Stromal cell of bone marrow (primary cell): ENCODE measurements at regions not wholly inside any gene's neighbourhood (a gene's known extent, or its start where the extent isn't known, plus 50 kb on each side); places are given as distances from the start of the nearest gene placed in this dataset.
"Not testable (repeated sequence)": the region's sequence is repeated elsewhere in the genome, so short reads cannot be mapped to it uniquely, and the experiment has no call there.

Experiments used
- DNase-seq: peaks from one replicate; pipeline ENCODE4 v3.0.0-alpha.2; 2012; ENCODE audit warnings: low read depth

- DNase-seq = no peak
Observed at GRCh38 chr7:118938845-118939244, 714.3 kb downstream of the ANKRD7 start.

DNA sequence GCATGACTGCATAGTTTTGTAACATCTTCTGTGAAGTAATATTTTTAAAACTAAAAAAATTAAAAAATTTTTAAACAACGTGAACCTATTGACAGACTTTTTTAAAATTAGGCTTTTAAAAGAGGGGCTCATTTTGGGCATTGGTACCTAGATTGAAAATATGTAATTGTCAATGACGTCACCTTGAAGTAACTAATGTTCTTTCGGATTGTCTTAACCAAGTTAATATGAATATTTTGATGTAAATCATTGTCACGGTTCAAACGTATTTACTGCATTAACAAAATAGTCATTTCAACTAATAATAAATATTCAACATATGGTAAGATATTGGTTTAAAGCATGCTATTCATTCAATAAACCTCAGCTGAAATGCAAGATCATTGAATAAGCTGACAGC lies 719.8 kb downstream of the ANKRD7 start:
- no peak for DNase-seq

DNA sequence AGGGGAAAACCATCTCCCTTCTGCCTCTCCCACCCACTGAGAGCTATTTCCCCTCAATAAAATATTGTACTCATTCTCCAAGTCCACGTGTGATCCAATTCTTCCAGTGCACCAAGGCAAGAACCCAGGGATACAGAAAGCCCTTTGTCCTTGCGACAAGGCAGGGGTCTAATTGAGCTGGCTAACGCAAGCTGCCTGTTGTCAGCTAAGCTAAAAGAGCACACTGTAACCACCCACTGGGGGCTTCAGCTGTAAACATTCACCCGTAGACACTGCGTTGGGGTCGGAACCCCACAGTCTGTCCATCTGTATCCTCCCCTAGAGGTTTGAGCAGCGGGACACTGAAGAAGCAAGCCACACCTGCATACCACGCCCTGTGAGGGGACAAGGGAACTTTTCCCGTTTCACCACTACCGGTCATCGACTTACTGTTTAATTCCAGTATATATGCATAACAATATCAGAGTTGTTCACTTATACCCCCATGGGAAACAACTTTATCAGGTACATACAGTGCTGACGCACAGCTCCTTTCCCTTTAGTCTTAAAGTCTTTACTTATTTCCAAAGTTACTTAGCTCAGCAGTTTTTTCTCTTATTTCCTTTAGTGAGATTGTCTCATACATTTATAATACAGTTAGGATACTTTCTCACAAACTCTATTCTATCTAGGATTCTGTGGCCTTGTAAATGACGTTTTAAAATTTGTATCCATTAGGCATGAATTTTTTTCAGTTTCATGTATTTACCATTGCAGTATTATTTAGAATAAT lies 721.6 kb downstream of the ANKRD7 start:
- DNase-seq = no peak

- DNase-seq = no peak
Observed at GRCh38 chr7:118948508-118948907, 724.0 kb downstream of the ANKRD7 start.

DNA sequence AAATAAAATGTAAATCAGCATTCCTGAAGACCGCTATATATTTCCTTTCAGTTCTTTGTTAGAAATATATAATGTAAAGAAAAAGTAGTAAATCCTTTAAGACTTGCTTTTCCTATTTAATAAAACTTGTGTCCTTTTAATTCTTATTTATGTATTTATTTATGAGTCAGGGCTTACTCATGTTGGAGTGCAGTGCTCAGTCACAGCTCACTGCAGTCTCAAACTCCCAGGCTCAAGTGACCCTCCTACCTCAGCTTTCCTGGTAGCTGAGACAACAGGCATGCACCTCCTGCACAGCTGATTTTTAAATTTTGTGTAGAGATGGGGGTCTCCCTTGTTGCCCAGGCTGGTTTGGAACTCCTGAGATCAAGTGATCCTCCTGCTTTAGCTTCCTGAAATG lies 724.5 kb downstream of the ANKRD7 start:
- no peak for DNase-seq

DNA sequence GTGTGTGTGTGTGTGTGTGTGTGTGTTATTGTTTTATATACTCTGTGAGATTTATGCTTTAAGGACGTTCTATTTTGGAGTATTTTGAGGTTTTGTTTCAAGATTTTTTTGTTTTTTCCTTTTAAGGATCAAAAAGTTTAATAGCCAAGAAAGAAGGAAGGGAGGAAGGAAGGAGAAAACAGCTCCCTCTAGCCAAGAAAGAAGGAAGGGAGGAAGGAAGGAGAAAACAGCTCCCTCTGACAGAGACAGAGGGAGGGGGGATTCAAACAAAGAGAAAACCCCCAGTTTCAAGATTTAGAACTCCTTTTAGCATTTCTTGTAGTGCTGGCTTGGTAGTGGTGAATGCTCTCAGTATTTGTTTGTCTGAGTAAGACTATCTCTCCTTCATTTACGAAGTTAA lies 731.8 kb downstream of the ANKRD7 start:
- not testable (repeated sequence) for DNase-seq

- DNase-seq = no peak
Observed at GRCh38 chr7:118969370-118969769, 744.9 kb downstream of the ANKRD7 start.

GRCh38 chr7:118971706-118972105 lies 747.2 kb downstream of the ANKRD7 start:
- DNase-seq = no peak

- DNase-seq = no peak
Observed at GRCh38 chr7:118974836-118975235, 750.3 kb downstream of the ANKRD7 start.

GRCh38 chr7:118995350-118995749 lies 770.8 kb downstream of the ANKRD7 start:
- DNase-seq = no peak

- DNase-seq = no peak
Observed at GRCh38 chr7:119007236-119007635, 782.7 kb downstream of the ANKRD7 start.

DNA sequence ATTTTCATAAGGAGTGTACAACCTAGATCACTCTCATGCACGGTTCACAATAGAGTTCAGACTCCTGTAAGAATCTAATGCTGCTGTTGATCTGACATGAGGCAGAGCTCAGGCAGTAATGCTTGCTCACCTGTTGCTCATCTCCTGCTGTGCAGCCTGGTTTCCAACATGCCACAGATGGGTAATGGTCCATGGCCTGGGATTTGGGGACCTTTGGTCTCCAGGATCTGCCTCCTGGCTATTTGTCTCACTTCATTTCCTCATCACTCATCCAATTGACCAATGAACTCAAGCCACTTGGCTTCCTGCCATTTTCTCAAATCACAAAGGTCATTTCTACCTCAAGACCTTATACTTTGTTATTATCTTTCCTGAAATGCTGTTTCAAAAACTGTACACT lies 786.1 kb downstream of the ANKRD7 start:
- no peak for DNase-seq

DNA sequence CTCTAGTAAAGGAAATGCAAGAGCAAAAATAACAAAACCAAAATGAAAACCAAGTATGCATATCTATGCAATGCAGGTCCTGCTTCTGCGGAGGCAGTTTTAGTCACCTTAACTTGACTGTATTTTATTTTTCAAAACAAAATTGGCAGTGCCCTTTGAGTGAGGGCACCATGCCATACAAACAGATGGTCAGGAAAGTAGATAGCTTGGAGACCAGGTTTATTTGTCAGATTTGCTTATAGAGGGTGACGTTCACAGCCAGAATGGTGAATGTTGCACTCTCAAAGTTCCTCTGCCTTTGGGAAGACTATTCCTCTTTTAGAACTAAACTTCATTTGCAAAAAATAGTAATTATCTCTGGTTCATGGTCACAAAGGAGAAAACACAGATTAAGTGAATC lies 801.9 kb downstream of the ANKRD7 start:
- no peak for DNase-seq

DNA sequence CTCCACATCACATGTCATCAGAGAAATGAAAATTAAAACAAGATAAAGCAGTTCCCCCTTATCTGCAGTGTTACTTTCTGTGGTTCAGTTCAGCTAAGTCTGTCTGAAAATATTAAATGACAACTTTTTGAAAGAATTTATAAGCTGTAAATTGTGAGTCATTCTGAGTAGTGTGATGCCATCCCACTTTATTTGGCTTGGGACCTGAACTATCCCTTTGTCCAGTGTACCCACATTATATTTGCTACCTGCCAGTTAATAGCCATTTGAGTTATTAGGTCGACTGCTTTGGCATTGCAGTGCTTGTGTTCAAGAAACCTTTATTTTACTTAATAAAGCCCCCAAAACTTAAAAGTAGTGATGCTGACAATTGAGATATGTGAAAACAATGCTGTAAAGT lies 804.2 kb downstream of the ANKRD7 start:
- no peak for DNase-seq

- DNase-seq = not testable (repeated sequence)
Observed at GRCh38 chr7:119032136-119032535, 807.6 kb downstream of the ANKRD7 start.

- DNase-seq = no peak
Observed at GRCh38 chr7:119033641-119034040, 809.1 kb downstream of the ANKRD7 start.

DNA sequence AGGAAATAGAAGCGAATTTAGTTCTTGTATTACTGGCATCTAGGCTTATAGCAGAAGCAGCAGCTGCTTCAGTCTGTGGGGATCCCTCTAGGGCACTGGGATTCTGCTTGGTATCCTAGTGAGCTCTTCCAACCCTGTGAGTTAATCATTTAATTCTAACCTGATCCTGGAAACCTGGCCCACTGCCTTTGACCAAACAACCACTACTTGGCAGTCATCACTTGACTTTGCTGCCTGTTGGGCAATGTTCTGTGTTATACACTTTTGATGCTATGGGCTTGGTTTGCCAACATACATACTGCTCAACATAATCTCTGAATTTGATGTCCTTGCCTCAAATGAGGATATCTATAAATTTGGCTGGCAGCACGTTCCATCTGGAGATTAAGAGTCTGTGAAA lies 813.4 kb downstream of the ANKRD7 start:
- DNase-seq = no peak

GRCh38 chr7:119046068-119046467 lies 821.6 kb downstream of the ANKRD7 start:
- DNase-seq = no peak

DNA sequence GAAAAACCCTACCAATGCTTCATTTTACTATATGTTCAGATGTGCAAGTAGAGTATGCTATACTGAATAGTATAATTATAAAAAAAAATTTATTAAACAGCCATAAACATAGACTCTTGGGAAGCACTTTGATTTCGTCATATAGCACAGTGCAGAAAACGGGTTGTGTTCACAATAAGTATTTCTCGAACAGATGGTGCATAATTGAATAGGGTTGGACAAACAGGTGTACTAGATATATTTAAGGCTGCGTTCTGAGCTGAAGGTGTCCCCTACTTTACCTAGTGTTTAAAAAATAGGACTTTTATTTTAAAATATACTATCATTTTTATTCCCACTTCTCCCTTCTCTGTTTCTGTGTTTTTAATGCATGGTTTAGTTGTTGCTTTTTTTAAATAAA lies 841.5 kb downstream of the ANKRD7 start:
- DNase-seq = no peak

DNA sequence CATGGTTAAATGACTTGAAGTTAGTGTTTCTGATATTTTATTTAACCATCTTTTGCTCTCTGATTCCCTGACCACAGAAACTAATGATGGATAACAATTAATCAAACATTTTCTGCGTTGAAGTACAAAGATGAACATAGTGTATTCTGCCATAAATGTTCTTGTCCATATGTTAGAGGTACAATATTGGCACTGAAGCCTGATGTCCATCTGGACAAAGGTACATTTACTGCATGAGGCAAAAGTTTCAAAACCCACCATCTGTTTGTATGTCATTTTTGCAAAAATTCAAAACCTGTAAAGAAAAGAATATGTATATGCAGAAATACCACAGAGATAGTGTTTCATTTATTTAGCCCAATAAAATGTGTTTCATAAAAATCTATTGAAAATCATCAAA lies 861.5 kb downstream of the ANKRD7 start:
- no peak for DNase-seq

DNA sequence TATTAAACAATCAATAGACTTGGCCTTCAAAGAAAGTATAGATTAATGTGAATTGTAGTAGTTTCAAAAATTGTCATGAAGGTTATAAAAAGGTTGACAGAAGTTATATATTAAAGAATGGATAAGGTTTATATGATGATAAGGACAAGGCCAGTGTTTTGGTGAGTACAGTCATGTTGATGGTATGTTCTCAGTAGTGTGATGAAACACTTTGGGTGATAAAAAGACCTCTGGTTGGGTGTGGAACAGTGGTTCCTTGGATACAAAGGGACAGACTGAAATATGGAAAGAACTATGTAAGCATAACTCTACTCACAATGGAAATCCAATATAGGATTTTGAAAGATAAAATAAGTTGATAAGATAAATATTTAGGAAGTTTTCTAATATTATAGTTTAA lies 866.3 kb downstream of the ANKRD7 start:
- no peak for DNase-seq

DNA sequence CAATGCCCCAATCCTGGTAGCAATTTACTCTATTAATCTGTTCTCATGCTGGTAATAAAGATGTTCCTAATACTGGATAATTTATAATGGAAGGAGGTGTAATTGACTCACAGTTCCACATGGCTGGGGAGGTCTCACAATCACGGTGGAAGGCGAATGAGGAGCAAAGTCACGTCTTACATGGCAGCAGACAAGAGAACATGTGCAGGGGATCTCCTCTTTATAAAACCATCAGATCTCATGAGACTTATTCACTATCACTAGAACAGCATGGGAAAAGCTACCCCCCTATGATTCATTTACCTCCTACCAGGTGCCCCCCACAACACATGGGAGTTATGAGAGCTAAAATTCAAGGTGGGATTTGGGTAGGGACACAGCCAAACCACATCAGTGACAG lies 872.2 kb downstream of the ANKRD7 start:
- DNase-seq = no peak

DNA sequence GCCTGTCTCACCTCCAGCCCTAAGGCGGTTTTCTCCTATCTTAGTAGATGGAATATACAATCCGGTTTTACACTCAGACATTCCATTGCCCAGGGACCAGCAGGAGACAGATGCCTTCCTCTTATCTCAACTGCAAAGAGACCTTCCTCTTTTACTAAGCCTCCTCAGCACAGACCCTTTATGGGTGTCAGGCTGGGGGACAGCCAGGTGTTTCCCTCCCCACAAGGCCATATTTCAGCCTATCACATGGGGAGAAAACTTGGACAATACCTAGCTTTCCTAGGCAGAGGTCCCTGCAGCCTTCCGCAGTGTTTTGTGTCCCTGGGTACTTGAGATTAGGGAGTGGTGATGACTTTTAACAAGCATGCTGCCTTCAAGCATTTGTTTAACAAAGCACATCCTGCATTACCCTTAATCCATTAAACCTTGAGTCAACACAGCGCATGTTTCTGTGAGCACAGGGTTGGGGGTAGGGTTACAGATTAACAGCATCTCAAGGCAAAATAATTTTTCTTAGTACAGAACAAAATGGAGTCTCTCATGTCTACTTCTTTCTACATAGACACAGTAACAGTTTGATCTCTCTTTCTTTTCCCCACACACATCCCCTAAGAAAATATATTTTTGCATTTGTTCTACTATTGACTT lies 876.2 kb downstream of the ANKRD7 start:
- DNase-seq = not testable (repeated sequence)

- no peak for DNase-seq
Observed at GRCh38 chr7:119102291-119102690, 877.8 kb downstream of the ANKRD7 start.
